ENCODE measurements at regions not wholly inside any gene's neighbourhood (a gene's known extent, or its start where the extent isn't known, plus 50 kb on each side); places are given as distances from the start of the nearest gene placed in this dataset.

- Histone ChIP-seq H3K27me3 (ENCODE audit: control insufficient read depth, insufficient read depth, low read length) (no peaks in the 10 kb centered on the region), H3K4me3 (ENCODE audit: low read depth, low read length) (no peak overlapping the region), H3K9me3 (ENCODE audit: control insufficient read depth, insufficient read depth, low read length) (no peaks in the 10 kb centered on the region), H3K27ac (ENCODE audit: low read depth, low read length) (no peak overlapping the region)
- POLR2A ChIA-PET, result interaction anchor here (0.6 kb wide), 1 partner anchor 244 kb away, joined by 4 read pairs; no protein-coding TSS in a partner anchor
- CTCF ChIA-PET, result no interaction called here
- TF ChIP-seq CTCF (IDR thresholded peaks at IDR 0.05; ENCODE audit: low read depth, low read length), result no peak
- no peak for DNase-seq (ENCODE audit: low read depth, low spot score)
Observed at GRCh38 chr18:25595274-25596060, 243.5 kb upstream of the ZNF521 start.

- no peaks in the 10 kb centered on the region for H3K27me3 ChIP-seq (ENCODE audit: control insufficient read depth, insufficient read depth, low read length)
- DNase-seq (ENCODE audit: low read depth, low spot score), result no peak
Observed at GRCh38 chr18:25594351-25594750, 242.4 kb upstream of the ZNF521 start.

GRCh38 chr18:25592804-25593360 is 240.9 kb upstream of the ZNF521 start:
- Histone ChIP-seq H3K4me3 (ENCODE audit: low read depth, low read length) (no peak overlapping the region), H3K27me3 (ENCODE audit: control insufficient read depth, insufficient read depth, low read length) (no peaks in the 10 kb centered on the region), H3K9me3 (ENCODE audit: control insufficient read depth, insufficient read depth, low read length) (no peaks in the 10 kb centered on the region), H3K27ac (ENCODE audit: low read depth, low read length) (no peak overlapping the region)
- no peak for DNase-seq (ENCODE audit: low read depth, low spot score)
- ChIA-PET POLR2A (no interaction called here), CTCF (interaction anchor here (0.6 kb wide), 1 partner anchor 30 kb away, joined by 13 read pairs; no protein-coding TSS in a partner anchor)
- no peak for TF ChIP-seq CTCF (IDR thresholded peaks at IDR 0.05; ENCODE audit: low read depth, low read length)

More at GRCh38 chr18:25594351-25594750, 242.4 kb upstream of the ZNF521 start:
- Histone ChIP-seq H3K27ac (ENCODE audit: low read depth, low read length) (no peak overlapping the region), H3K4me3 (ENCODE audit: low read depth, low read length) (no peak overlapping the region), H3K9me3 (ENCODE audit: control insufficient read depth, insufficient read depth, low read length) (no peaks in the 10 kb centered on the region)
- POLR2A ChIA-PET, result no interaction called here
- no peak for TF ChIP-seq CTCF (IDR thresholded peaks at IDR 0.05; ENCODE audit: low read depth, low read length)
- CTCF ChIA-PET, result no interaction called here

- H3K27ac ChIP-seq (ENCODE audit: low read depth, low read length), result no peak overlapping the region
- H3K9me3 ChIP-seq (ENCODE audit: control insufficient read depth, insufficient read depth, low read length), result no peaks in the 10 kb centered on the region
- DNase-seq (ENCODE audit: low read depth, low spot score), result no peak
- no peaks in the 10 kb centered on the region for H3K27me3 ChIP-seq (ENCODE audit: control insufficient read depth, insufficient read depth, low read length)
- TF ChIP-seq CTCF (IDR thresholded peaks at IDR 0.05; ENCODE audit: low read depth, low read length), result no peak
- ChIA-PET CTCF (no interaction called here), POLR2A (no interaction called here)
- H3K4me3 ChIP-seq (ENCODE audit: low read depth, low read length), result no peak overlapping the region
Observed at GRCh38 chr18:25590456-25590855, 238.5 kb upstream of the ZNF521 start.

DNA sequence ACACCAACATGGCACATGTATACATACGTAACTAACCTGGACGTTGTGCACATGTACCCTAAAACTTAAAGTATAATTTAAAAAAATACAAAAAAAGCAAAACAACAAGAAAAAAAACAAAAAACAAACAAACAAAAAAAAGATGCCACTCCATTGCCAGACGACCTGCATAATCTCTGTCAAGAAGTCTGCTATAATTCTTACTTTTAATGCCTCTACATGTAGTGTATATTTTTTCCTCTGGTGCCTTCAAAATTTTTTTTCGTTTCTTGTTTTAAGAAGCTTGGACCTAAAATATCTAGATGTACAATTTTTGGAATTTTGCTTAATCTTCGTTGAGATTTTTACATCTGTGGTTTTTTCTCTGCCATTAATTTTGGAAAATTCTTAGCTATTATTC is 235.6 kb upstream of the ZNF521 start:
- CTCF ChIA-PET, result no interaction called here
- Histone ChIP-seq H3K27me3 (ENCODE audit: control insufficient read depth, insufficient read depth, low read length) (no peaks in the 10 kb centered on the region), H3K4me3 (ENCODE audit: low read depth, low read length) (no peak overlapping the region), H3K27ac (ENCODE audit: low read depth, low read length) (no peak overlapping the region), H3K9me3 (ENCODE audit: control insufficient read depth, insufficient read depth, low read length) (no peaks in the 10 kb centered on the region)
- no peak for TF ChIP-seq CTCF (IDR thresholded peaks at IDR 0.05; ENCODE audit: low read depth, low read length)
- DNase-seq (ENCODE audit: low read depth, low spot score), result no peak
- POLR2A ChIA-PET, result no interaction called here

Data from AG04450 (cell line).